H1 (cell line): ENCODE measurements at regions not wholly inside any gene's neighbourhood (a gene's known extent, or its start where the extent isn't known, plus 50 kb on each side); places are given as distances from the start of the nearest gene placed in this dataset.

Experiments used
- SP2 ChIP-seq: IDR thresholded peaks from 2 replicates; pipeline ENCODE4 v1.6.1; 2012; ENCODE audit warnings: mild to moderate bottlenecking, low read length, inconsistent platforms
- YY1 ChIP-seq: IDR thresholded peaks from 2 replicates; pipeline ENCODE4 v1.6.1; 2011; ENCODE audit warnings: low read depth, mild to moderate bottlenecking, low read length
- TF ChIP-seq, protein P1 (sequence below), 3 experiments: IDR thresholded peaks; 1 replicate in 2 of 3; 2 replicates in 1 of 3; pipeline versions ENCODE4 v1.5.1 to v1.6.1; 2011; ENCODE audit warnings: low read length in 3 of 3, mild to moderate bottlenecking in 3 of 3, inconsistent platforms in 2 of 3, low read depth in 1 of 3, moderate library complexity in 1 of 3; ENCODE audit not compliant: insufficient read depth in 1 of 3; ENCODE audit errors: control extremely low read depth in 1 of 3

DNA sequence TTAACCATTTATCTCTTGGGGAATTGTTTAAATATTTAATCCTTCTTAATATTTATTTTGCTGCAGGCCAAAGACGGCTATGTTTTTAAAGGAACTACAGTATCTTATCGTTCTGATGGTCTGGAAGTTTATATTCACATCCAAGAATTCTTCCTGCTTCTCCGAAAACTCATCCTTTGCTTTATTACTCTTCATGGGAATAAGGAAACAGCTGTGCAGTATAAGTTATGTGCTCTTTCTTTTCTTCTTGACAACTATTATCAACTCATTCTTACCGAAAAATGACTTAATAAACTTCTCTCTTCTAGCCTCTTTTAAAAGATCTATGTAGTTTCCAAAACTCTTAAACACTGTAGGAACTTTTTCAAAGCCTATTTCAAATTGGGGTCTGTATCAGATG, 335.6 kb upstream of the NOVA1 start:
- TF ChIP-seq YY1: no peak
- TF ChIP-seq SP2: no peak
- TF ChIP-seq, protein P1, sequence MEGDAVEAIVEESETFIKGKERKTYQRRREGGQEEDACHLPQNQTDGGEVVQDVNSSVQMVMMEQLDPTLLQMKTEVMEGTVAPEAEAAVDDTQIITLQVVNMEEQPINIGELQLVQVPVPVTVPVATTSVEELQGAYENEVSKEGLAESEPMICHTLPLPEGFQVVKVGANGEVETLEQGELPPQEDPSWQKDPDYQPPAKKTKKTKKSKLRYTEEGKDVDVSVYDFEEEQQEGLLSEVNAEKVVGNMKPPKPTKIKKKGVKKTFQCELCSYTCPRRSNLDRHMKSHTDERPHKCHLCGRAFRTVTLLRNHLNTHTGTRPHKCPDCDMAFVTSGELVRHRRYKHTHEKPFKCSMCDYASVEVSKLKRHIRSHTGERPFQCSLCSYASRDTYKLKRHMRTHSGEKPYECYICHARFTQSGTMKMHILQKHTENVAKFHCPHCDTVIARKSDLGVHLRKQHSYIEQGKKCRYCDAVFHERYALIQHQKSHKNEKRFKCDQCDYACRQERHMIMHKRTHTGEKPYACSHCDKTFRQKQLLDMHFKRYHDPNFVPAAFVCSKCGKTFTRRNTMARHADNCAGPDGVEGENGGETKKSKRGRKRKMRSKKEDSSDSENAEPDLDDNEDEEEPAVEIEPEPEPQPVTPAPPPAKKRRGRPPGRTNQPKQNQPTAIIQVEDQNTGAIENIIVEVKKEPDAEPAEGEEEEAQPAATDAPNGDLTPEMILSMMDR (IDR thresholded peaks at IDR 0.05; ENCODE audit: control extremely low read depth in 1 of 3, insufficient read depth in 1 of 3, low read depth in 1 of 3, low read length in 3 of 3): no peak
